Neural progenitor cell (in vitro differentiated cells): ENCODE measurements at regions not wholly inside any gene's neighbourhood (a gene's known extent, or its start where the extent isn't known, plus 50 kb on each side); places are given as distances from the start of the nearest gene placed in this dataset.
"Not testable (repeated sequence)": the region's sequence is repeated elsewhere in the genome, so short reads cannot be mapped to it uniquely, and the experiment has no call there.

Experiments used
- EZH2phosphoT487 ChIP-seq: fragments of 200-600 bp; sonication (generic); IDR thresholded peaks from 2 replicates; pipeline ENCODE4 v1.6.1; 2017; ENCODE audit warnings: antibody characterized with exemption
- TF ChIP-seq, protein P1 (sequence below): fragments of 200-600 bp; sonication (generic); IDR thresholded peaks from 2 replicates; pipeline ENCODE4 v1.5.1; 2017; ENCODE audit warnings: antibody characterized with exemption, mild to moderate bottlenecking

DNA sequence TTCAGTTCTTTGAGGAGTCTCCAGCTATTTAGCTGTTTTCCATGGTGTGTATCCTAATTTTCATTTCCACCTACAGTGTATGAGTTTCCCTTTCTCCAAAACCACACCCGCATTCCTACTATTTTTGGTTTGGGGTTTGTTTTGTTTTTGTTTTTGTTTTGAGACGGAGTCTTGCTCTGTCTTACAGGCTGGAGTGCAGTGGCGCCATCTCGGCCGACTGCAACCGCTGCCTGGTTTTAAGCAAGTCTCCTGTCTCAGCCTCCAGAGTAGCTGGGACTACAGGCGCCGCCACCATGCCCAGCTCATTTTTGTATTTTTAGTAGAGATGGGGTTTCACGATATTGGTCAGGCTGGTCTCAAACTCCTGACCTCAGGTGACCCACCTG is 155.2 kb downstream of the CCDC74A start:
- TF ChIP-seq, protein P1, sequence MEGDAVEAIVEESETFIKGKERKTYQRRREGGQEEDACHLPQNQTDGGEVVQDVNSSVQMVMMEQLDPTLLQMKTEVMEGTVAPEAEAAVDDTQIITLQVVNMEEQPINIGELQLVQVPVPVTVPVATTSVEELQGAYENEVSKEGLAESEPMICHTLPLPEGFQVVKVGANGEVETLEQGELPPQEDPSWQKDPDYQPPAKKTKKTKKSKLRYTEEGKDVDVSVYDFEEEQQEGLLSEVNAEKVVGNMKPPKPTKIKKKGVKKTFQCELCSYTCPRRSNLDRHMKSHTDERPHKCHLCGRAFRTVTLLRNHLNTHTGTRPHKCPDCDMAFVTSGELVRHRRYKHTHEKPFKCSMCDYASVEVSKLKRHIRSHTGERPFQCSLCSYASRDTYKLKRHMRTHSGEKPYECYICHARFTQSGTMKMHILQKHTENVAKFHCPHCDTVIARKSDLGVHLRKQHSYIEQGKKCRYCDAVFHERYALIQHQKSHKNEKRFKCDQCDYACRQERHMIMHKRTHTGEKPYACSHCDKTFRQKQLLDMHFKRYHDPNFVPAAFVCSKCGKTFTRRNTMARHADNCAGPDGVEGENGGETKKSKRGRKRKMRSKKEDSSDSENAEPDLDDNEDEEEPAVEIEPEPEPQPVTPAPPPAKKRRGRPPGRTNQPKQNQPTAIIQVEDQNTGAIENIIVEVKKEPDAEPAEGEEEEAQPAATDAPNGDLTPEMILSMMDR = not testable (repeated sequence)
- TF ChIP-seq EZH2phosphoT487 = not testable (repeated sequence)
